Neural crest cell (in vitro differentiated cells): ENCODE measurements at regions not wholly inside any gene's neighbourhood (a gene's known extent, or its start where the extent isn't known, plus 50 kb on each side); places are given as distances from the start of the nearest gene placed in this dataset.

ENCODE experiments used
- DNase-seq: peaks from one replicate; pipeline ENCODE4 v3.0.0; 2021; ENCODE audit warnings: low read depth, mixed read lengths, low spot score
- H3K27ac Mint-ChIP-seq: one replicate; pipeline ENCODE4 v1.8.0; 2021; ENCODE audit warnings: mild to moderate bottlenecking, mixed read lengths; ENCODE audit not compliant: unreplicated experiment
- H3K27me3 Mint-ChIP-seq: 2 replicates; pipeline ENCODE4 v1.8.0; 2021; ENCODE audit warnings: low read depth, mild to moderate bottlenecking, mixed read lengths
- H3K36me3 Mint-ChIP-seq: 2 replicates; pipeline ENCODE4 v1.8.0; 2021; ENCODE audit warnings: low read depth, mild to moderate bottlenecking, mixed read lengths
- H3K4me1 Mint-ChIP-seq: 2 replicates; pipeline ENCODE4 v1.8.0; 2021; ENCODE audit warnings: mixed read lengths
- H3K4me3 Mint-ChIP-seq: one replicate; pipeline ENCODE4 v1.8.0; 2021; ENCODE audit warnings: mild to moderate bottlenecking, mixed read lengths
- H3K9me3 Mint-ChIP-seq: 2 replicates; pipeline ENCODE4 v1.8.0; 2021; ENCODE audit warnings: mixed read lengths
- TF ChIP-seq, protein P1 (sequence below): fragments of 200-600 bp; sonication (generic); conservative IDR thresholded peaks from 2 replicates; pipeline ENCODE4 v1.5.0; 2021; ENCODE audit warnings: antibody characterized with exemption, mild to moderate bottlenecking

DNA sequence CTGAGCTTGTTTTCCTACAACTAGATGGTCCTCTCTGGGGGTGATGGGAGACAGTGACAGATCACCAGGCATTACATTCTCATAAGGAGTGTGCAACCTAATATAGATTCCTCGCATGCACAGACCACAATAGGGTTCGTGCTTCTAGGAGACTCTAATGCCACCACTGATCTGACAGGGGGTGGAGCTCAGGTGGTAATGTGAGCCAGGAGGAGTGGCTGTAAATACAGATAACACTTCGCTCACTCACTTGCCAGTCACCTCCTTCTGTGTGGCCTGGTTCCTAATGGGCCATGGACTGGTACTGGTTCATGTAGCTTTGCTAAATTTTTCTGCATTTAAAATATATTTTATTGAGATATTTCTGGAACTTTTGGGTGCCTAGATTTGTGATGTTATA, 202.3 kb upstream of the ZNF32 start:
- H3K4me1 Mint-ChIP-seq: peaks cover 20% of the 10 kb centered on the region

DNA sequence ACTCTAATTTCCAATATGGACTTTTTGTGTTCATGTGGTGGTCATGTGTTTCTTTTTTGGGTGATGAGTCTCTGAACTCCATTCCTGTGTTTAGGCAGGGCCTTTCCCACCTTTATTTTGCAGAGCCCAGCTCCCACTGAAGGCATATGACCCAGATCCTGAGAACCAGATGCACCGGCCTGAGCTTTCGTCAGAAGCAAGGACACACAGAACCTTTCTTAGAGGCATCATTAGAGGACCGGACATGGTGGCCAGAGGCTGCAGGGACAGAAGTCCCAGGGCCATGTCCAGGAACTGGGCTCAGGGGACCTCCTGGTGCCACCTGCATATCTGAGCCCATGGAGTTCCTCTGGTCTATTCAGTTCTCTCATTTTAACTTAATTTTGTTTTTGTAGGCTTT, 200.9 kb upstream of the ZNF32 start:
- Mint-ChIP-seq H3K4me3 (no peak overlapping the region), H3K9me3 (peaks cover 9% of the 10 kb centered on the region), H3K4me1 (peaks cover 20% of the 10 kb centered on the region), H3K27ac (no peak overlapping the region), H3K27me3 (no peaks in the 10 kb centered on the region), H3K36me3 (no peaks in the 10 kb centered on the region)
- no peak for DNase-seq
- TF ChIP-seq, protein P1, sequence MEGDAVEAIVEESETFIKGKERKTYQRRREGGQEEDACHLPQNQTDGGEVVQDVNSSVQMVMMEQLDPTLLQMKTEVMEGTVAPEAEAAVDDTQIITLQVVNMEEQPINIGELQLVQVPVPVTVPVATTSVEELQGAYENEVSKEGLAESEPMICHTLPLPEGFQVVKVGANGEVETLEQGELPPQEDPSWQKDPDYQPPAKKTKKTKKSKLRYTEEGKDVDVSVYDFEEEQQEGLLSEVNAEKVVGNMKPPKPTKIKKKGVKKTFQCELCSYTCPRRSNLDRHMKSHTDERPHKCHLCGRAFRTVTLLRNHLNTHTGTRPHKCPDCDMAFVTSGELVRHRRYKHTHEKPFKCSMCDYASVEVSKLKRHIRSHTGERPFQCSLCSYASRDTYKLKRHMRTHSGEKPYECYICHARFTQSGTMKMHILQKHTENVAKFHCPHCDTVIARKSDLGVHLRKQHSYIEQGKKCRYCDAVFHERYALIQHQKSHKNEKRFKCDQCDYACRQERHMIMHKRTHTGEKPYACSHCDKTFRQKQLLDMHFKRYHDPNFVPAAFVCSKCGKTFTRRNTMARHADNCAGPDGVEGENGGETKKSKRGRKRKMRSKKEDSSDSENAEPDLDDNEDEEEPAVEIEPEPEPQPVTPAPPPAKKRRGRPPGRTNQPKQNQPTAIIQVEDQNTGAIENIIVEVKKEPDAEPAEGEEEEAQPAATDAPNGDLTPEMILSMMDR: no peak

More for the DNA sequence above, 202.3 kb upstream of the ZNF32 start:
- no peak for DNase-seq
- no peaks in the 10 kb centered on the region for H3K27me3 Mint-ChIP-seq
- H3K27ac Mint-ChIP-seq: no peak overlapping the region
- TF ChIP-seq, protein P1: no peak
- no peak overlapping the region for H3K4me3 Mint-ChIP-seq
- H3K36me3 Mint-ChIP-seq: no peaks in the 10 kb centered on the region
- peaks cover 9% of the 10 kb centered on the region for H3K9me3 Mint-ChIP-seq

DNA sequence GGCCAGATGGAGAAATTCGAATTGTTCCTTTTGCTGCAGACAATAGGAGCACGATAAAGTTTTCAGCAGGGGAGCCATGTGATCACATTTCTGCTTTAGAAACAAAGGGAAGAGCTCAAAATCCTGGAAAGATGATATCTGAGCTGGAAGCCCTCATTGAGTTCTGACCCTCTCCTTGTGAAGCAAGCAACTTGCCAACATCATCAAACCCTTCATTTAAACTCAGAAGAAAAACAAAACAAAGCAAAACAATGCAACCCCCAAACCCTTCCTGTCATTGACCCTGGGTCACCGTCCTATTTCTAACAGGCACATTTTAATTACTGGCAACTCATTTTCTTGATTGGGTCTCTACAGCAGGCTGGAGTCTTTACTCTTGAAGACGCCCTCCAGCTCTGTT, 198.3 kb upstream of the ZNF32 start:
- H3K27ac Mint-ChIP-seq: no peak overlapping the region
- no peaks in the 10 kb centered on the region for H3K36me3 Mint-ChIP-seq
- no peaks in the 10 kb centered on the region for H3K4me1 Mint-ChIP-seq
- no peak for DNase-seq
- TF ChIP-seq, protein P1: no peak
- H3K27me3 Mint-ChIP-seq: no peaks in the 10 kb centered on the region
- no peak overlapping the region for H3K4me3 Mint-ChIP-seq
- peaks cover 4% of the 10 kb centered on the region for H3K9me3 Mint-ChIP-seq

DNA sequence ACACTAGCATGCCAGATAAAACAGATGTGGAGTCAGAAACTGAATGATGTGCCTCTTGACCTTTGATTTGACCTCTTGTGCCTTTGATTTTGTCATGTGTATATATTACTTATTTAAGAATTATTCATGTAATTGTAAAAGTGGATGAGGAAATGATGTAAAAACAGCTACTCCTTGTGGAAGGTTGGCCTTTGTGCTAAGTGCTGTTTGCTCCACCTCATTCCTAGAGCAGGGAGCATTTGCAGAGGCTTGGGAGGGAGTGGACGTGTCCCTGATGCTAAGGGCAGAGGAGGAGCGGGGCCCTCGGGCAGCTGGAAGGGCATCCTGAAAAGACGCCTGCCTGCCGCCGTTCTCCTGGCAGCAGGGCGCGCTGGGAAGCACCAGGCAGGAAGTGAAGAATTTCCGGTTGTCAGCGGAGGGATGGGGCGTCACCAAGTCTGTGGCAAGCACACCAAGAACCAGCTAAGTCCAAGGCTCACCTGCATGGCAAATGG, 197.6 kb upstream of the ZNF32 start:
- Mint-ChIP-seq H3K27me3 (no peaks in the 10 kb centered on the region), H3K36me3 (no peaks in the 10 kb centered on the region), H3K9me3 (peaks cover 4% of the 10 kb centered on the region), H3K4me1 (no peaks in the 10 kb centered on the region), H3K27ac (peak overlapping the region; percentile 43), H3K4me3 (no peak overlapping the region)
- TF ChIP-seq, protein P1: no peak
- DNase-seq: no peak

DNA sequence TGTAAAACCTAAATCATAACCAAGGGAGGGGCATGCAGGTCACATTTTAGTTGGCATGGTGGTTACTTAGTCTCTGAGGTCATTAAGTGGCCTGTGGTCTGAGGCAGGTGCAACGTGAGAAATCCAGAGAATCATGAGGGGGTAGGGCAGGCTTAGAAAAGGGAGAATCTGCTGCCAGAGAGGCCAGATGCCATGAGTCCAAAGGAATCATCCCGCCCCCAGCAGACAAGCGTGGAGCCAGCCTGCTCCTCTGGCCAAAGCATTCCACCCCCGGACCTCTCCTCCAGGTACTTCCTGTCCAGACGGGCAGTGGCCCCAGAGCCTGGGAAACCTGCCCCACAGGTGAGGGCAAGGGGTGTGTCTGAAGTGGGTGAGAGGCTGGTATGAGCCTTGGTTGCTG, 196.4 kb upstream of the ZNF32 start:
- Mint-ChIP-seq H3K27ac (no peak overlapping the region), H3K36me3 (no peaks in the 10 kb centered on the region)
- TF ChIP-seq, protein P1: no peak

DNA sequence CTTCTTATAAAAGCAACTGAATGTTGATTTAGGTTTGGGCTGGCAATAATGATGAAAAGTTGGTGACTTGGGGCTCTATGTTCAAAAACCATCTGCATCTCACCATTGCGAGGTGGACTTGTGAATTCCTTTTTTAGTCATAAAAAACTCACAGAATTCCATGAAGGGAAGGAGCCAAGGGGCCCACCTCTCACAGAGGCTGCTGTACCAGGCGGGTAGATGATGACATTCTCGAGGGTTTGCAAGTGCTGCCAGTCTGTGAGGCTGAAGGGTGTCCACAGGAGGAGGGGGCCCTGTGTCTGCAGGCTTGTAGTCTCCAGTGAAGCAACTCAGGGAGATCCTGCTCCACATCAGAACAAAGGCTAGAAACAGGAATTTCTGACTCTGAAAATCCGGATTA, 195.5 kb upstream of the ZNF32 start:
- Mint-ChIP-seq H3K9me3 (peaks cover 4% of the 10 kb centered on the region), H3K27ac (no peak overlapping the region), H3K27me3 (no peaks in the 10 kb centered on the region)

More for the DNA sequence above, 196.4 kb upstream of the ZNF32 start:
- H3K27me3 Mint-ChIP-seq: no peaks in the 10 kb centered on the region
- H3K4me3 Mint-ChIP-seq: no peak overlapping the region
- no peaks in the 10 kb centered on the region for H3K4me1 Mint-ChIP-seq
- peaks cover 4% of the 10 kb centered on the region for H3K9me3 Mint-ChIP-seq
- no peak for DNase-seq

More for the DNA sequence above, 195.5 kb upstream of the ZNF32 start:
- no peaks in the 10 kb centered on the region for H3K4me1 Mint-ChIP-seq
- no peak for DNase-seq
- TF ChIP-seq, protein P1: no peak
- no peaks in the 10 kb centered on the region for H3K36me3 Mint-ChIP-seq
- no peak overlapping the region for H3K4me3 Mint-ChIP-seq
